Skeletal muscle satellite cell (primary cell): ENCODE measurements at regions not wholly inside any gene's neighbourhood (a gene's known extent, or its start where the extent isn't known, plus 50 kb on each side); places are given as distances from the start of the nearest gene placed in this dataset.

Experiments
- H3K27me3 ChIP-seq: 2 replicates; pipeline ENCODE4 v1.7.0; 2013; ENCODE audit warnings: low read length; ENCODE audit not compliant: control insufficient read depth, insufficient read depth
- H3K36me3 ChIP-seq: 2 replicates; pipeline ENCODE4 v1.7.0; 2013; ENCODE audit warnings: mild to moderate bottlenecking, control low read depth, low read length; ENCODE audit not compliant: insufficient read depth
- H3K4me1 ChIP-seq: 2 replicates; pipeline ENCODE4 v1.7.0; 2013; ENCODE audit warnings: low read length; ENCODE audit not compliant: control insufficient read depth, insufficient read depth
- H3K4me2 ChIP-seq: 2 replicates; pipeline ENCODE4 v1.7.0; 2013; ENCODE audit warnings: mild to moderate bottlenecking, low read length
- H3K4me3 ChIP-seq: 2 replicates; pipeline ENCODE4 v1.7.0; 2013; ENCODE audit warnings: low read length
- H3K9ac ChIP-seq: 2 replicates; pipeline ENCODE4 v1.7.0; 2013; ENCODE audit warnings: mild to moderate bottlenecking, low read depth, low read length, moderate library complexity
- H3K9me3 ChIP-seq: replicated peaks from 2 replicates; pipeline ENCODE4 v1.7.0; 2013; ENCODE audit warnings: mild to moderate bottlenecking, control low read depth, low read length

DNA sequence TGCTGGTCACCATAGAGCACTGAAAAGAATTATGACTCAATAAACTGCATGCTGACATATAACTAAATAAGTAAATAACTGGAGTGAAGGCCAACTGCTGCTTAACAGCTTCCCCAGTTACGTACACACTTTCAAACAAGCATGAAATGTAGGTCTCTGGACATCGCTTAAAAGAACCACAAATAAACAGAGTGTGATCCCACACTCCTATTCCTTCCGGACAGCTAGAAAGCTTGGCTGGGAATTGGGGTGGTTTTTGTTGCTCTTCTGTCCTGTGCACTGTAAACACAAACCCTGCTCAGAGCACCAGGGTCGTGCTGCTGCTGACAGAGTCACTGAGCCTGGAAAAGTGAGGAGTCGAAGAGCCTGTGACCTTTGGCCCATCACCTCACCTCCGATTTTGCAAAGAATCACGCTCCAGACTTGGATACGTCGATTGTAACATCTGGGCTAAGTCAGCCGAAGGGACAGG lies 162.7 kb upstream of the NT5C1B start:
- Histone ChIP-seq H3K27me3 (no peaks in the 10 kb centered on the region), H3K9ac (no peak overlapping the region), H3K4me3 (no peak overlapping the region), H3K9me3 (no peaks in the 10 kb centered on the region), H3K36me3 (no peaks in the 10 kb centered on the region), H3K4me1 (peaks cover 12% of the 10 kb centered on the region), H3K4me2 (no peak overlapping the region)

DNA sequence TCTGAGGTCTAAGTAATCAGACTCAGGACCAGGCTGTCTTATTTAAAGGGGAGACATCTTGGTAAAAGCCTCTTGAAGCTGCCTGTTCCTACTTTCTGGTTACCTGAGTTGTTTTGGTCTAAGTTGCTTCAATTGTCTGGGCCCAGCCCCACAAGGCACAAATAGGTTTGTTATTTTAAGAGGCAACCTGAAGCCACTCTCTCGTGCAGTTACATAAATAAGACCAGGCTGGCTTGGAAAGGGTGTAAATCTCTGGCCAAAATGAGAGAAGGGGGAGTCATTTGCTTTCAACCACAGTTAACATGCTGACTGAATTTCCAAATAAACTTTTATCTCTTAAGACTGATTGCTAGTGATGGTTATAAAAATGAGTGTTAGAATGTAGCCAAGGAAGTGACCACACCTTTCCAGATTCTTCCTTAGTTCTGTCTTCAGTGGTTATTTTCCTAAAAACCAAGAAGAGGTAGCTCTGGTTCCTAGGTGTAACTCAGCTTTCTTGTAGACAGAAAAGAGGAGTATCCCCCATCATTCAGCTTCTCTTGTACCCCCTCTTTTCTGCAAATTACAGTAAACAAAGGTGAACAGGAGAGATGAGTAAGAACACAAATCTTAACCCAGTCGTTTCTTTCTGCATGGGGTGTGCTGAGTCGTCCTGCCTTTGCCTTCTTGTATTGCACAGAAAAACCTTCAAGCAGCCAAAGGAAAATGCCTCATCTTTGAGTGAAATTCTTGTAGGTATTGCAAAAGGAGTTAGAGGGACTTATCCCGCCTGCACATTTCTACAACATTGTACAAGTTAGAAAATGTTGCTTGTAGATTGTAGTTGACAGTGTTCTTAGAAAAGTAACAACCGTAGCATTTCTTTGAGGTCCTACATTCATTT lies 161.5 kb upstream of the NT5C1B start:
- Histone ChIP-seq H3K9ac (no peak overlapping the region), H3K27me3 (no peaks in the 10 kb centered on the region), H3K36me3 (no peaks in the 10 kb centered on the region), H3K4me1 (peaks cover 12% of the 10 kb centered on the region), H3K9me3 (no peaks in the 10 kb centered on the region), H3K4me3 (no peak overlapping the region), H3K4me2 (no peak overlapping the region)

DNA sequence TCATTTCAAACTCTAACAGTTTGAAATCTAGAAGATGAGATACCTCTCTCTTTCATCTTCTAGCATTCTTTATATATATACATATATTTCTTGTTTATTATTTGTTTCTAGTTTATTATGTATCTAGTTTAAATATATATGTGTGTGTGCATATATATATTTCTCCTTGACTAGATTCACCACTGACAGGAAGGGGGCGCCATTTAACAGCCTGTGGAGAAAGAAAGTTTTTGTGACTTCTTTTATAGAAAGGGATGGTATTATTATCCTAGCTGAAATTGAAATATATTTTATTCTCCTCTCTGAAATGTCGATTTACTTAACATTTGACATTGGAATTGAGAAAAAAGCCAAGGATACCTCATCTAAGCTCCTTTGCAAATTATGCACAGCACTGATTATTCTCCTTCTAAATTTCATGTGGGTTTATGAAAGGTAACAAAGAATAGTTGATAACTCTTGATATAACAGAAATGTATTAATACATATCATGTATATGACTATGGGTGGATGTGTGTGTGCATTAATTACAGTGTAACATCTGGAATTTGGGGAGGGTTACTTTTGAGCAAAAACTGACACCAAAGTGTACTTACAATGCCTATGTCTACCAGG lies 160.7 kb upstream of the NT5C1B start:
- no peak overlapping the region for H3K9ac ChIP-seq
- no peak overlapping the region for H3K4me2 ChIP-seq
- no peaks in the 10 kb centered on the region for H3K36me3 ChIP-seq
- no peak overlapping the region for H3K4me3 ChIP-seq
- no peaks in the 10 kb centered on the region for H3K27me3 ChIP-seq
- peaks cover 12% of the 10 kb centered on the region for H3K4me1 ChIP-seq
- H3K9me3 ChIP-seq, result no peaks in the 10 kb centered on the region

DNA sequence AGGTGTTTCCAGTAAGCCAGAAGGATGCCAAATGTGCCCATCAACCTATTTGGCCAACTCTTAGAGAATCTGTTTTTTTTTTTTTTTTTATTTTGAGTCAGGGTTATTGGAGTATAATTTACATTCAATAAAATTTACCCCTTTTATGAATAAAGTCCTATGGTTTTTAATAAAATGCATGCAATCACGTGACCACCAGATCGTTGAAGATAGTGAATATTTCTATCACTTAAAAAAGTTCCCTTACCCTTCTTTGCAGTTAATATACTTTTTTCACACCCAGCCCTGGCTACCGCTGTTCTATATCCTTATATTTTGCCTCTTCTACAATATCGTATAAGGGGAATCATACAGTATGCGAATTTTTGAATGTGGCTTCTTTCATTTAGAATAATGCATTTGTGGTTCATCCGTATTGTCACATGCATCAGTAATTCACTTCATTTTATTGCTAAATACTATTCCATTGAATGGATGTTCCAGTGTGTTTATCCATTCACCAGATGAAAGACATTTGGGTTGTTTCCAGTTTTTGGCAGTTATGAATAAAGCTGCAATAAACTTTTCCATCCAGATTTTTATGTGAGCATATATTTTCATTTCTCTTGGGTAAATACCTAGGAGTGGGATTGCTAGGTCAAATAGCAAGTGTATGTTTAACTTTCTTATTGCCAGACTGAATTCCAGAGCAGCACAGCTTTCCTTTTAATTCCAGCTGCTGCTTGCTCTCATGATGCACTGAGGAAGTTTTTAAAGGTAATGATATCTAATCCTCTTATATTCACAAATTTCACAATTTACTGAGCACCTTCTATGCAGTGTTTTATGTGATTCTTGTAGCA lies 156.3 kb upstream of the NT5C1B start:
- Histone ChIP-seq H3K4me2 (no peak overlapping the region), H3K9me3 (no peaks in the 10 kb centered on the region), H3K9ac (no peak overlapping the region), H3K4me3 (no peak overlapping the region), H3K36me3 (no peaks in the 10 kb centered on the region), H3K27me3 (no peaks in the 10 kb centered on the region), H3K4me1 (peaks cover 5% of the 10 kb centered on the region)

DNA sequence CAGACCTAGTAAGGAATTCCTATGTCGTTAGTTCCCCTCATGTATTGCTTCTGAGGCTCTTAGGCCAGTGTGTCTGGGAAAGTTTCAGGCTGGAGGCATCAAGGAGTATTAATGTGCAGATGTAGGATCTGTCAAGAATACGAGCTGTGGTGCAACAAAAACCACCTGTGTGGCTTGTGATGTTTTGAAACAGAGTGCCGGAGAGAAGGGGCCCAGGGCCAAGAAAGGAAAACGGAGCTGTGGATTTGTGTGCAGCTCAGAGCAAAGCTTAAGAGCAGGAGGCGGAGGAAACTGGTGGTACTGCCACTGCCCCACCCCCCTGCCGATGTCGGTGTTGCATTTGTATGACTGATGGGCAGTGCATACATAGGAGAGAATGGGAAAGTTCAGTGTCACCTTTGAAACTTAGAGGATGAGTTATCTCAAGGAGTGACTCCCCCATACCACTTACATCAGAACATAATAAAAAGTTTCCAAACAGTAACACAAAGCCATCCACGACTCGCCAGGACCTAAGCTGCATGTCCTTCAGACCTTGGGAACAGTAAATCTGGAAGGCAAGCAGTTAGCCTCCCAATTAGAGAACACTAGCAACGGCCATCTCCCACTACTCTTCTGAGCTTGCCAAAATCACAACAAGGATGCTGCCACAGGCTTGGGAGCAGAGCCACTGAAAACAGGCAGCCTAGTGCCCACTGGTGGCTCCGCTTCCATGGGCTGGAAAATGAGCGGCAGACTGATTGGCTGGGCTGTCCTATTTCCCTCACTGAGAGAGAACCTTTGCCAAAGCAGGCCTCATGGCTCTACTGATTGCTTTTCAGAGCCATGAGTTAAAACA lies 152.7 kb upstream of the NT5C1B start:
- H3K9me3 ChIP-seq, result no peaks in the 10 kb centered on the region
- H3K27me3 ChIP-seq, result no peaks in the 10 kb centered on the region
- H3K4me3 ChIP-seq, result no peak overlapping the region
- H3K36me3 ChIP-seq, result no peaks in the 10 kb centered on the region
- H3K4me1 ChIP-seq, result no peaks in the 10 kb centered on the region
- H3K9ac ChIP-seq, result no peak overlapping the region
- H3K4me2 ChIP-seq, result no peak overlapping the region

DNA sequence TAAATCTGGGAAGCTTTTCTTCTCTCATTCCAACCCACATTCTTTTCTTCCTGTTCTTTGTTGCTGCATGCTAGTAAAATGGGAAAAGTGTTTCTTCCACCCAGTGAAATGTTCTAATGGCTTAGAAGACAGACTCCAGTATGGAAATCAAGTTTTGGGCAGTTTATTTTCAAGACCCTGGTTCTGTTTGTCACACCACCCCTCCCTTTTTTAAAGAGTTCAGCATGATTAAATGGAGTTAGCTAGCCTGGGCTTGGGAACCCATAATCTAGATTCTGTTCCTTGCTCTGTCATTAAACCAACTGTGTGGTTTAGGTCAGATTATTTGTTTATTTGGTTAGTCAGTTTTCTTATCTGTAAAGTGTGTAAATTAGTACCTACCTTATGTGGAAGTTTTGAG lies 151.8 kb upstream of the NT5C1B start:
- no peaks in the 10 kb centered on the region for H3K4me1 ChIP-seq
- no peaks in the 10 kb centered on the region for H3K27me3 ChIP-seq
- H3K9ac ChIP-seq, result no peak overlapping the region
- H3K36me3 ChIP-seq, result no peaks in the 10 kb centered on the region
- H3K4me2 ChIP-seq, result no peak overlapping the region
- no peak overlapping the region for H3K4me3 ChIP-seq
- no peaks in the 10 kb centered on the region for H3K9me3 ChIP-seq

DNA sequence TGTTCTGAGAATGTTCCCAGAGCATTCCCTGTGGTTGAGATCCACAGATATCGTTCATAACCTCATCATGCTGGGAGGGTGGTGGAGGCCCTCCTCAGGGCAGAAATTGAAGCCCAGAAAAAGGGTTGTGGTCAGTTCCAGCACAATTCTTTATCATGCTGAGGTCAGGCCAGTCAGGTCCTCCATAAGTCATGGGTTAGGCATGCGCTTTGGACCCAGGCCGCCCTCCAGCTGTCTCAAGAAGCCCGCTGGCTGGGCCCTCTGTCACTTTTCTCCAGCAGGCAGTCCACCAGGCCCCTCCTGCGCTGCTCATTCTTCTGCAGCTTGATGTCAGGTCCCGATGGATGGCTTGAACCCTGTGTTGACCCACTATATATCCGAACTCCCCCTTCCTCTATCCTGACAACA lies 151.1 kb upstream of the NT5C1B start:
- Histone ChIP-seq H3K9me3 (no peaks in the 10 kb centered on the region), H3K4me1 (no peaks in the 10 kb centered on the region), H3K4me2 (no peak overlapping the region), H3K27me3 (no peaks in the 10 kb centered on the region), H3K36me3 (no peaks in the 10 kb centered on the region), H3K9ac (no peak overlapping the region), H3K4me3 (no peak overlapping the region)

DNA sequence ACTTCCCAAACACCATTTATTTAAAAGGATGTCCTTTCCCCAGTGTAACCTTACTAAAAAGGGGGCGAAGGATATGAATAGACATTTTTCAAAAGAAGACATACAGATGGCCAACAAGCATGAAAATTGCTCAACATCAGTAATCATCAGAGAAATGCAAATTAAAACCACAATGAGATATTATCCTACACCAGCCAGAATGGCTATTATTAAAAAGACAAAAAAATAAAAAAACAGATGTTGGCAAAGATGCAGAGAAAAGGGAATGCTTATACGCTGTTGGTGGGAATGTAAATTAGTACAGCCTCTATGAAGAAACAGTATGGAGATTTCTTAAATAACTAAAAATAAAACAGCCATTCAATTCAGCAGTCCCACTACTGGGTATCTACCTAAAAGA lies 142.3 kb upstream of the NT5C1B start:
- Histone ChIP-seq H3K27me3 (no peaks in the 10 kb centered on the region), H3K9ac (no peak overlapping the region), H3K4me1 (no peaks in the 10 kb centered on the region), H3K4me3 (no peak overlapping the region), H3K4me2 (no peak overlapping the region), H3K9me3 (no peaks in the 10 kb centered on the region), H3K36me3 (no peaks in the 10 kb centered on the region)

DNA sequence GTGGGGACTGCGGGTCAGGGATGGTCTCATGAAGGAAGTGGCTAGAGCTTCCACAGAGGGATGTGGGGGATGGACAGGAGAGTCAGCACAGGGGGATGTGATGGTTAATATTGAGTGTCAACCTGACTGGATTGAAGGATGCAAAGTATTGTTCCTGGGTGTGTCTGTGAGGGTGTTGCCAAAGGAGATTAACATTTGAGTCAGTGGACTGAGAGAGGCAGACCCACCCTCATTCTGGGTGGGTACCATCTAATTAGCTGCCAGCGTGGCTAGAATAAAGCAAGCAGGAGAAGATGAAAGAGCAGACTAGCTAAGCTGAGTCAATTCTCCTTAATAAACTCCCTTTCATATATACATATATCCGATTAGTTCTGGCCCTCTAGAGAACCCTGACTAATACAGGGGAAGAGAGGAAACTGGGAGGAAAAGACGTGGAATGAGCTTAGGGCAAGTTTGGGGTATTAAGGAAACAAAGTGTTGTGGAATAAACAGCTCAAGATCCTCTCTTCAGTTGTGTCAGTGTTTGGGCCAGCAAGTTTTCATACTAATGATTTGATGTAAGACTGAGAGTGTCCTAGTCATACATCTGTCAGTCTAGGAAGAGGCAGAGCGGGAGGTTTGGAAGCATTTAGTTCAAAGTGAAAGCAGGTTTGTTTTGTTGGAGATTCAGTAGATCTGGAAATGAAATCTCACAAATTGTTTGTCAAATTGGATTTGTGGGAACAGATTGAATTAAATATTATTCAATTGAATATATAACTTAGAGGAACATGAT lies 135.2 kb upstream of the NT5C1B start:
- Histone ChIP-seq H3K4me1 (peaks cover 35% of the 10 kb centered on the region), H3K4me3 (no peak overlapping the region), H3K9ac (no peak overlapping the region)

DNA sequence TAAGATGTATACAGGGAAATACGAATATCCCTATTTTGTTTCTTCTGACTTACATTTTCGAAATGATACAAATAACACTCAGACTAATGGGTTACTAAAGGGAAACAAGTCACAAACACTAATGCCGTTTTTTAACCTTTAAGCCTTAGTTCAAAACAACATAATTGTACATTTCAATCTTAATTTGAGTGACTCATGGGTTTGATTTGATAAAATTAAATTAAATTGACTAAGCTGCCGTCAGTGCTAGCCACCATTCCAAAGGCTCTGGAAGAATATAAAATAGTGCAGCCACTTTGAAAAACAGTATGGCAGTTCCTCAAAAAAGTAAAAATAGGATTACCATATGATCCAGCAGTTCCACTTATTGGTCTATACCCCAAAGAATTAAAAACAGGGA lies 133.8 kb upstream of the NT5C1B start:
- H3K9ac ChIP-seq, result no peak overlapping the region
- no peaks in the 10 kb centered on the region for H3K27me3 ChIP-seq

More for the DNA sequence above, 135.2 kb upstream of the NT5C1B start:
- no peaks in the 10 kb centered on the region for H3K9me3 ChIP-seq
- H3K4me2 ChIP-seq, result no peak overlapping the region
- H3K36me3 ChIP-seq, result no peaks in the 10 kb centered on the region
- no peaks in the 10 kb centered on the region for H3K27me3 ChIP-seq

More for the DNA sequence above, 133.8 kb upstream of the NT5C1B start:
- no peaks in the 10 kb centered on the region for H3K36me3 ChIP-seq
- H3K9me3 ChIP-seq, result no peaks in the 10 kb centered on the region
- no peak overlapping the region for H3K4me3 ChIP-seq
- H3K4me2 ChIP-seq, result no peak overlapping the region
- H3K4me1 ChIP-seq, result peaks cover 35% of the 10 kb centered on the region
